ENCODE measurements at regions not wholly inside any gene's neighbourhood (a gene's known extent, or its start where the extent isn't known, plus 50 kb on each side); places are given as distances from the start of the nearest gene placed in this dataset.

DNA sequence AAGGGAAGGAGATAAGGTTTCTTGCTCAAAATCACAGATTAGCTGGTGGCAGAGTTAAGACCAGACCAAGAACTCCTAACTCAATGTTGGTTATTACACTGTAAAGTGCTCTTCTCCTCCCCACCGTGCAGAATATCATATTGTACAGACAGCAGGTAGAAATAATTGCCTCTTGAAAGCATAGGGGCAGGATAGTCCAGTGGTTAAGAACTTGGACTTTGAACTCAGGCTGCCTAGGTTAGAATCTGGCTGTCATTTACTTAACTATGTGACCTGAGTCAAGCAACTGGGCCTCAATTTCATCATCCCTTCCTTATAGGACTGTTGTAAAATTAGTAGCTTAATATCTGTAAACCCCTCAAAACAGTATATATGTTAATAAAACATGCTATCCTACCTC lies 114.9 kb upstream of the HIVEP3 start:
- DNase-seq: no peak

DNA sequence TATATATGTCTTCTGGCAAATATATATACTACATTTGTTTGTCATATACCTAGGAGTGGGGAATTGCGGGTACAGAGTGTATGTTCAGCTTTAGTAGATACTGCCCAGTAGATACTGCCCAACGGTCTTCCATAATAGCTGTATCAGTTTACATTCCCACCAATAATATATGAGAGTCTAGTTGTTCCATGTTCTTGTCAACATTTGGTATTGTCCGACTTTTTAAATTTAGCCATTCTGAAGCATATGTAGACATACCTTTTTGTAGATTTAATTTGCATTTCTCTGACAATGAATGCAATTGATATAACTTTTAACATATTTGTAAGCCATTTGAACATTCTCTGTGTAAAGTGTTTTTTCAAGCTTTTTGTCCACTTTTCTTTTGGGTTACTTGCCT lies 99.0 kb upstream of the HIVEP3 start:
- no peak for DNase-seq

DNA sequence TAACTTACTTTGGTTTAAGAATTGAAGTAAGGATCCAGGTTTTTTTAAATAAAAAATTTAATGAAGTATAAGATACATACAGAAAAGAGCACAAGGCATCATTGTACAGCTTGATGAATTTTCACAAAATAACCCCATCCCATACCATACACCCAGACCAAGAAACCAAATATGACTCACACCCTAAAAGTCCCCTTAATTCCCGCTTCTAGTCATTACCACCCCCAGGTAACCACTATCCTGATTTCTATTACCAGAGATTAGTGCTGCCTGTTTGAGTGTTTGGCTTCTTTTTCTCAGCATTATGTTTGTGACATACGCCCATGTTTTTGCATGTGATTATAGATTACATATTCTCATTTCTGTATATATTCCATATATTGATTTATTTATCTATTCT lies 98.5 kb upstream of the HIVEP3 start:
- no peak for DNase-seq

DNA sequence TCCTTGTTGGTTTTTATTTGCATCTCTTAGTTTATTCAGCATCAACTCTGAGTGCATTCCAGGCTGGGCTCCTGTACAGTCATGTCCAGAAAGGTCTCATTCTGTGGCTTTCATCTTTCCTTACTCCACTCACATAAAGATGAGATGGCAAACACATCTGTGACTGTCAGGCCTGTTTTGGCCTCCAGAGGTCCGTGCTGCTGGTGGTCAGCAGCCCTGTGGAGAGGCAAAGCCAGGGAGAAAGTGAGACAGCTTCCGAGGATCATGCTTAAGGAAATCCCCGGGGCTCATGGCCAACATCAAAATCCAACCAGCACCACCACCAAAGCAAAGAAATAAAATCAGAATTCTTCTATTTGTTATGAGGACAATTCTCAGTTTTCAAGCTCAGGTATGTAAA lies 96.1 kb upstream of the HIVEP3 start:
- no peak for DNase-seq

DNA sequence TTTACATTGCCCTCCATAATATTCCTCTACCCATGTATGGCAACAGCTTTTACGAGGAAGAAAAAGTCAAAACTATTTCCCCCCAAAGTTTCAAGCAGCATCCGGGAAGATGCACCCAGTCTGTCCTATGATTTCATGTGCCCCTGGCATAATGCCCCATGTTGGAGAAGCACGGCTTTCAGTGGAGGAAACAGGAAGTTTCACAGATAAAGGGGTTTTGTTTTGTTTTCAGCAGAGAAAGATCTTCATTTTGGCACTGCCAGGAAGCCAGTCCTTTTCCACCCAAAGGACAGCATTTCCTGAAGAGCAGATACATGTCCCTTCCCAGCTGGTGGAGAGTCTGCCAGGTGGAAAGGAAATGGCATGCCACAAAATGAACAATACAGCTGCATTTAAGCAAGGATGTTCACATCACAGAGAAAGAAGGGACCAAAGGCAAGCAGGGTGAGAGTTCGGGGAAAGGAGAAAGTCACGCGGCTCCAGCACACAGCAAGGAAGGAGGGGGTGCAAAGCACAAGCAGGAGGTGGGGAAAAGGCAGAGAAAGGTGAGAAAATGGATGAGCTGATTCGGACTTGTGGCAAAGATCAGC lies 95.3 kb upstream of the HIVEP3 start:
- peak in 10 of 14 donors; percentile 11 to 64 (median 42) for DNase-seq

DNA sequence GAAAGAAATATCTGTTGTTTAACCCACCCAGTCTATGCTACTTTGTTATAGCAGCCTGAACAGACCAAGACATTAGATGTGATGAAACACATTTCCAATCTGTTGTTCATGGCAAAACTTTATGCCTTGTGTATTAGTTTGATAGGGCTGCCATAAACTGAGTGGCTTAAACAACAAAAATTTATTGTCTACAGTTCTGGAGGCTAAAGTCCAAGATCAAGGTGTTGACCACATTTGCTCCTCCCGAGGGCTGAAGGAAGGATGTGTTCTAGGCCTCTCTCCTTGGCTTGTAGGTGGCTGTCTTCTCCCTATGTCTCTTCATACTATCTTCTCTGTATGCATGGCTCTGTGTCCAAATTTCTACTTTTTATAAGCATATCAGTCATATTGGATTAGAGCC lies 94.1 kb upstream of the HIVEP3 start:
- DNase-seq: no peak

DNA sequence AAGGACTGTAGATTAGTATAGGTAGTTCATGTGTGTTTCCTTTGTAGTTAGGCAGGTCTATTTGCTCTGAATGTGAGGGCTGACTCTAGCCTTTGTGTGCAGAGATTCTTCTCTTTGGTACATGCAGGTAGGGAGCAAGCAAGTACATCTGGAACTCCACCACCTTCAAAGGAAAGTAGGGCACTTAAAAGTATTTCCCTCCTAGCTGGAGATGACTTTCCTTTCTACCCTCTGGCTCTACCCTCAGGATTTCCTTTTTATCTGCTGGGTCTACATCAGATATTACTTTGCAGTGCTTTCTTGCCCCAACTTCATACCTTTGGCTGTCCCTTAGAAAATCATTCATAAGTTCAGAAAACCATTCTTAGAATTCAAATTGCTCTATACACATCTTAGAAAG lies 91.7 kb upstream of the HIVEP3 start:
- DNase-seq: no peak

DNA sequence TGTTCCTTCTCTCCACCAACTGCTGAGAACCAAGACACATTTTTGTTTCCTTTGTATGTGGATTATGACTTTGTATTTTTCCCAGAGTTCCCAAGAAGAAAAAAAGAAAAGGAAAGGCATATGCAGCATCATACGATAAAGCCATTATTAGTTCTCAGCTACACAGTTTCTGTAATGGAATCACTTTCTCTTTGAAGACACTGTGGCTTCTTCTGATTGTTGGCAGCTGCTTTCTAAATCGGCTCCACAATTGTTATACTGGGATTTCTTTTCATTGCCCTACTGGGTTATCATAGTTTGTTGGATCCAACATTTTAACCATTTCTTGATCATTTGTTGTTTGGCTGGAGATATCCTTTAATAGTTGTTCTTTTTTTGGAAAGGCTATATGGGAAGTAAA lies 89.5 kb upstream of the HIVEP3 start:
- no peak for DNase-seq

DNA sequence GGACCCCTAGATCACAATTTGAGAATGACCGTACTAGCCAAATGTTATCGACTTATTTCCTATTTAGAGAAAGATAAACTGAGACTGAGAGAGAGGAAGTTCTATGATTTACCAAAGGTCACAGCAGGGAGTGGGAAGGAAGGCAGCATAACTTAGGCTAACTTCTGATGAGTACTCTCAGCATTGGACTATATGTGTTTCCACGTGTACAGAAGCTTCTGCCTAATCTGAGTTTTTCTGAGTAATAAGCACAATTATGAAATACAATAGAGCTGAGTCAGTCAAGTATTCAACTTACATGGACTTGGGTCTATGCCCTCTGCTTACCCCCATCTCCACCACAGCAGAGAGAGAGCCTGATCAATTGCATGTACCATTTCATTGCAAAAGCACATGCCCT lies 88.1 kb upstream of the HIVEP3 start:
- DNase-seq: no peak

DNA sequence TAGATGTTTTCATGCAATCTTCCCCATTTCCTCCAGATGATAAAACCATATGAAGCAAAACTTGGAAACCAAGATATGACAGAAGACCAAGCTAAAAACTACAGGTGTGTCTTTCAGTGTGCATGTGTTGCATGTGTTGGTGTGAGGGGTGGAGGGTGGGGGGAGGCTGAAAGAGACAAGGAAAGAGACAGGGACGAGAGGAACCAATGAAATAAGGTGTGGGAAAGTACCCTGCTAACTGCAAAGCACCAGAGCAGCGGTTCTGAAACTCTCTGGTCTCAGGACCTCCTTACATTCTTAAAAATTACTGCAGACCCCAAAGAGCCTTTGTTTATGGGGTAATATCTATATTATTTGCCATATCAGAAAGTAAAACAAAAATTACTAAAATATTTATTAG lies 87.4 kb upstream of the HIVEP3 start:
- no peak for DNase-seq

DNA sequence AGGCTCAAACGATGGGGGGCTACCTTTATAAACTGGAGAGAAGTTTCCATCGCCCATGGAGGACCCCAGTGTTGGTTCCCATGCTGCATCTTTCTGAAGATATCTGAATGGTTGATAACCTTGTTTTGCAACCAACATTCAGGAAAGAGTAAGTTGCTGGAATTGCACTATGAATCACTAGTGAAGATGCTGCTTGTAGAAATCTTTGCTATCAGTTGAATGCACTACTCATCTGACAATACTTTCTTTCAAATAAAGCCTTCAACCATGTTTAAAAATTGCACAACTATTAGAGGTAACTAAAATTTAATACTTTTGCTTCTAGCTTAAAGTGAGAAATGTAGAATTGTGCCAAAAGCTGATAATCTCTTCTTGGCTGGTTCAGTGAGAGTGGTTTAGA lies 86.8 kb upstream of the HIVEP3 start:
- DNase-seq: no peak

DNA sequence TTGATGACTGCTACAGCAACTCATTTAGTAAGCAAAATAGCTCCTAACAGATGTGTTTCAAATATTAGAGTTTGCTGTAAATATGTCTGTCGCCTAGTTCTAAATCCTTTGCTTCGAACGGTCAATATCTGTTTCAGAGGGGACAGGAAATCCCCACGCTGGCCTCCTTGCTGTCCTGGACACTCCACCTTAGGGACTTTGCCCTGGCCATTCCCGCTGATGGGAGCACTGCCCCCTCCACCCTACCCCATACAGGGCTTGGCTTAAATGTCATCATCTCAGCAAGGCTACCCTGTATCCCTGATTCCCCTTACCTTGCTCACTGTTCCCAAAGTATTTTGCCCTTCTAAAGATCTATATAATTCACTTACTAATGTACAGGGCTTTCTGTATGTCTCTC lies 86.1 kb upstream of the HIVEP3 start:
- DNase-seq: no peak

DNA sequence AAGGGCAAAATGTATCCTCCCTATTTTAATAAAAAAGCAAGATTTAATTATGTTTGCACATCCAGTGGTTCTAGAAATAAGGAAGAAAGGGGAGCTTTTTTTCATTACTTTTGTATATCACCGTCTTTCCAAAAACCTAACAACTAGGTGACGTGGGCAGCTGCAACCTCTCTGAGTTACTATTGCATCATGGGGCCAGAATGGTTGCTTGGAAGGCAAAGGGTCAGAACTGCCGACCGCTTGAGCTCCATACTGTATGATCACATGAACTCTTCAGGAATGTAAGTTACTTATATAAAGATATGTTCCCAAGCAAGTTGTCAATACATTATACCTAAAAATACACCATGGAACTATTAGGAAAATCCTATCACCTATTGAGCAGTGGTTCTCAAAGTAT lies 85.6 kb upstream of the HIVEP3 start:
- no peak for DNase-seq

DNA sequence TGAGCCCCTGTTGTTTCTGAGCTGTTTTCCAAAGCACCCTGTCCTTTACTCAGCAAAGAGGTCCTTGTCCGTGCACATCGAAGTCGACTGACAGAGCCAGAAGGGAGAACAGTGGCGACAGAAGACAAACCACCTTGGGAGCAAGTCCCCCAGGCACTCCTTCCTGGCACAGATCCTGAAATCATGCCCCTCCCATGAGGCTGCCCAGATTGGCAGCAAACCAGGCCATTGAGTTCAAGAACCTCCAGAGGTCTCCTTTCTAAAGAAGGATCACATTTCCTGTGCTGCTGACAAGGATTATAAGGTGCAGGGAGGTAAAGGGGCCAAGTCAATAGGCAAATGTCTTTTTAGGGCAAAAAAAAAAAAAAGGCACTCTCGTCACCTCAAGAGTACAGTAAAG lies 84.7 kb upstream of the HIVEP3 start:
- no peak for DNase-seq

DNA sequence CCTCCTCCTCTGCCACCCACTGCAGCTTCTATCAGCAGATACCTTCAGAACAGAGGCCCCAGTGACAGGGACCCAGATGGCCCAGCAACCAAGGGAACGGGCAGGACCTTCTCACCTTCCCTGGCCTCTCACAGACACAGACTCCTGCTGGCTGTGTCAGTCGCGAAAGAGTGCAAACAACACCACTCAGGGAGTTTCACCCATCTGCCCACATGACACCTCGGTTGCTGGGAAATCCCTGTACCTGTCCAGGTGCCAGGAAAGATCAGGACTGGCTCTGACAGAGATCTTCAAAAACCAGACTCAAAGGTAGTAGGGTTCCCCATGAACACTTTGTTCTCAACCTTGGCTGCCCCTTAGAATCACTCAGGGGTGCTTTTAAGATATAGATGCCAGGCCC lies 83.5 kb upstream of the HIVEP3 start:
- DNase-seq: peak in 1 of 14 donors; percentile 20

DNA sequence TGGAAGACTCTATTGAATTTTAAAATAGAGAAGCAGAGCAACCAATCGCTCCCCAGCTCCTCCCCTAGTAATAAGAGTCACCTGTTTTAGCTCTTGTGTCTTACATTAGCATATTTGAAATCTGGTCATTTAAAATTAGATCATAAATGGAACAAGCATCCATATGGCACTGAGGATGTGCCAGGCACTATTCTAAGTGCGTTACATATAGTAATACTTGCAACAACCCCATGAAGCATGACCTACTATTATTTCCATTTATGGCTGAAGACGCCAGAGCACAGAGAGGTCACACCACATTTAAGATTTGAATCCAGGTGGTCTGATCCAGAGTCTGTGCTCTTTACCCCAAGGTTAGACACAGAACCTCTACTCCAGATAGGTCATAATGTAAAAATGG lies 82.0 kb upstream of the HIVEP3 start:
- DNase-seq: peak in 1 of 14 donors; percentile 54

DNA sequence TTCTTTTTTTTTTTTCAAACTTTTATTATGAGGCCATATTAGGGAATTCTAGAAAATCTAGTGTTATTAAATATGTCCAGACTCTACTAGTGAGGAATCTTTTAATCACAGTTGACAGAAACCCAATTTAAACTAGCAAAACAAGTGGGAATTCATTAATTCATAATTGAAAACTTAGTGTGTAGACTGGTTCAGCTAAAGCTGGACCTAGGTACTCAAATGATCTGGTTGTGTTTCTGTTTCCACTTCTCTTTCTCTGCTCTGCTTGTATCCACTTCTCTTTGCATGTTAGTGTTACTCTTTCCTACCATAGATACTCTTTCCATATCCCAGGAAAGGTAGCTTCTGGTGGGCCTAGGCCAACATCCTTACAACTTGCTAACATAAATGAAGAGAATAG lies 81.2 kb upstream of the HIVEP3 start:
- DNase-seq: no peak

DNA sequence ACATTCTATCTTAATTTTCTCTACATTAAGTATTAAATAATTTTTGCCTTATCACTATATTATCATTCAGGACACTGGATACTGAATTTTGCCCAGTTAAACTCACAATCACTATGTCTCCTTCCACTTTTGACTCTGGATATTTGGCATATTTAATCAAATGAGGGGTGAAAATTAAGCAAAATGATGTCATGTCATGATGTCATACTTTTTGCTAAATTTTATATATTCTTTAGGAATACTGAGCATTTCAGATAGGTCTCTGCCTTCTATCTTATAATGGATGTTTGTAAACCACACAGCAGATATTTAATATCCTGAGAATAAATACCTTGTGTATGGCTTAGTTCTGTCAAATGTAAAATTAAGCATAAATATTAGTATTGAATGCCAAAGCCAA lies 79.5 kb upstream of the HIVEP3 start:
- DNase-seq: no peak

DNA sequence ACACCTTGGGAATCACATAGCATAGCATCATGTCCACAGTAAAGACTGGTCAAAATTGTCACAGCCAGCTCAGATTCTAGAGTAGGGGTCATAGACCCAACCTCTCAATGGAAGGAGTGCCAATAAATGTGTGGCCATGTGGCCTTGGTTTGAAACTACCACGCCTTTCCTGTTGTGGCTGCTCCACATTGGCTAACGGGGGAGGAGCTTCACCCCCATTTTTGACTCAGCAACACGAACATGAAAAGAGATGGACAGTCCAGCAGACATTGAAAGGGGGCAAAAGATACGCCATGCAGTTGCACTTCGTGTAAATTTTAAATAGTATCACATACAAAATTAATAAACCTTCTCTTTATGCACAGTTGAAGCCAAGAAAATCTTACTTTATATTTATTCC lies 78.4 kb upstream of the HIVEP3 start:
- DNase-seq: no peak

DNA sequence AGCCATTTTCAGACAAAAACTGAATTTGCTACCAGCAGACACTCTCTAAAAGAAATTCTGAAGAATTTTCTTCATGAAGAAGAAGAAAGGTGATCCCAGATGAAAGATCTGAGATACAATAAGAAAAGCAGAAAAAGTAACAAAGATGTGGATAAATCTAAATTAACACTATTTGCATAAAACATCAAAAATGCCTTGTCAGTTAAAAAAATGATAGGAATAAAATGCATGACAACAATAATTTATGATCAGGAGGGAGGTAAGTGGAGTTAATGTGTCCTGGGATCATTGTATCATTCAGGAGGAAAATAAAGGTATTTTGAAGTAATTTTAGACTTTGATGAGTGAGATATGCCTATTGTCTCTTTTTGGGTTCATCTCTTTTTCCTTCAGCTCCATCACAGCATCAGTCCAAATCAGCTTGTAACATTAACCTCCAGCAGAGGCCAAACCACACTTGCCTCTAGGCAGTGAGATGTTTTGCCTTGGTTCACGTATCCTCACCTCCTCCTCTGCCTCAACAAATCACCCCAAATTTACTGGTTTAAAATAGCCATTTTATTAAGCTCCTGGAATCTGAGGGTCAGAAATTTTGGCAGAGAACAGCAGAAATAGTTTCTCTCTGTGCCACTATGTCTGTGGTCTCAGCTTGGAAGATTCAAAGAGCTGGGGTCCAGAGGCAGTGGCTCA lies 76.9 kb upstream of the HIVEP3 start:
- no peak for DNase-seq

DNA sequence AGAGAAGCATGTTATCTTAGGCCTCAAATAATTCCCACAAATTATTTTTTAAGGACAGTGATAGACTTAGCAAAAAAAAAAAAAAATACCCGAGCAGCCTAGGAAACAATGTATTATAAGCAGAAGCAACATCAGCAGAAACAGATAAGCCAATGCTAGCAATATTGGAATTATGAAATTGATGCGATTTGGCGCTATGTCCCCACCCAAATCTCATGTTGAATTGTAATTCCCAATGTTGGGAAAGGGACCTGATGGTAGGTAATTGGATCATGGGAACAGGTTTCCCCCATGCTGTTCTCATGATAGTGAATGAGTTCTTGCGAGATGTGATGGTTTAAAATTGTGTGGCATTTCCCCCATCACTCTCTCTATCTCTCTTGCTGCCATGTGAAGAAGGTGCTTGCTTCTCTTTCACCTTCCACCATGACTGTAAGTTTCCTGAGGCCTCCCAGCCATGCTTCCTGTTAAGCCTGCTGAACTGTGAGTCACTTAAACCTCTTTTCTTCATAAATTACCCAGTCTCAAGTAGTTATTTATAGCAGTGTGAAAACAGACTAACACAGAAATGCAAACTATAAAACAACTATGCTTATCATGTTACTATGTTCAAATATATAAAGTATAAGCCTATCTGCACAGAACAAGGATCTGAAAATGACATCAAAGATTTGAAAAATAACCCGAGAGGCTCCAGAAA lies 75.6 kb upstream of the HIVEP3 start:
- no peak for DNase-seq

DNA sequence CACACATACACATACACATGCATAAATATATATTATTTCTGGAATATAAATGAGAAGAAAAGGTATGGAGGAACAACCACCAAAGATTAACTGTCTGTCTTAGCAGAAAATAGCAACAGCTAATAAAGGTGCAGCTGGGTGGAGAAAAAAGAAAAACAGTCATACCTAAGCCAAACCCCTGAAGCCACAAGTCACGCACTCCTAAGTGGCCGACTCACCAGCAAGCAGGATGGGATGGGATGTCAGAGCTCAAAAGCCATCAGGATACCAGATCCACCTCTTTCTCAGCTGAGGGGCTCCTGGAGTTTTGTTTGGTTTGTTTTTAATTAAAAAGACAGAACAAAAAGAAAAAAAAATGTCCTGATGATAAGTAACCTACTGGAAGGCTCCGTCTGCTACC lies 64.7 kb upstream of the HIVEP3 start:
- no peak for DNase-seq

DNA sequence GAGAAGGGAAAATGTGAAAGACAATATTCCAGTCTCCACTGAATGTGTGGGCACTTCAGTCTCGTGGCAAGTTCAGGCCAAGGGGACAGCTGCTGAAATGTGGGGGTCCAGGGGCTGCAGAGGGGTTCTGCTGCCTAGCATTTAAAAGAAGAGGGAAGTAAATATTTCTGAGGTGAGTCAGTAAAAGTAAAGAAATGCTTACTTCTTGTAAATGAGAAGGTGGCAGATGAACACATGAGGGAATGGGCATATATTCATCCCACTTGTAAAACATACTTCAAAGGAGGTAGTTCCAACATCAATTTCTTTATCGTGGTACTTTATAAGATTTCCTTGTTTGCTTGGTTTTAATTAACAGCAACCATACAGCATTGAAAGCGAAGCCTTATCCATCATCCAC lies 63.1 kb upstream of the HIVEP3 start:
- no peak for DNase-seq

Measured in C1 segment of cervical spinal cord (tissue), 14 donors.